DOHH2 (cell line): ENCODE measurements at regions not wholly inside any gene's neighbourhood (a gene's known extent, or its start where the extent isn't known, plus 50 kb on each side); places are given as distances from the start of the nearest gene placed in this dataset.
A peak's percentile ranks its signal among the peaks of the same experiment; 100 is the strongest.

Experiments used
- EZH2phosphoT487 ChIP-seq: fragments of 200-600 bp; sonication (generic); IDR thresholded peaks from 2 replicates; pipeline ENCODE4 v1.6.1; 2017; ENCODE audit warnings: borderline replicate concordance, mild to moderate bottlenecking, antibody characterized with exemption, low read length, moderate library complexity, mixed read lengths
- TF ChIP-seq, protein P1 (sequence below): fragments of 200-600 bp; sonication (generic); IDR thresholded peaks from one replicate; pipeline ENCODE4 v1.5.1; 2014; ENCODE audit warnings: antibody characterized with exemption, mild to moderate bottlenecking, low read depth, low read length; ENCODE audit not compliant: poor library complexity, severe bottlenecking

DNA sequence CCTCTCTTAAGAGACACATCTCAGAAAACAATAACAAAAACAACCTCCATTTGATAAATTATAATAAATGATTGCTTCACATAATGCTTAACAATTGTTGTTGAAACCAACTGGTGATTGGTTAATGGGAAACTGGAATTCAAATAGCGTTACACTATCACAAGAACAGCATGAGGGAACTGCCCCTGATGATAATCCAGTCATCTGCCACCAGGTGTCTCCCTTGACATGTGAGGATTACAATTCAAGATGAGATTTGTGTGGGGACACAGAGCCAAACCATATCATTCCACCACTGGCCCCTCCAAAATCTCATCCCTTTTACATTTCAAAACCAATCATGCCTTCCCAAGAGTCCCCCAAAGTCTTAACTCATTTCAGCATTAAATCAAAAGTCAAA lies 375.9 kb downstream of the BMPER start:
- TF ChIP-seq, protein P1, sequence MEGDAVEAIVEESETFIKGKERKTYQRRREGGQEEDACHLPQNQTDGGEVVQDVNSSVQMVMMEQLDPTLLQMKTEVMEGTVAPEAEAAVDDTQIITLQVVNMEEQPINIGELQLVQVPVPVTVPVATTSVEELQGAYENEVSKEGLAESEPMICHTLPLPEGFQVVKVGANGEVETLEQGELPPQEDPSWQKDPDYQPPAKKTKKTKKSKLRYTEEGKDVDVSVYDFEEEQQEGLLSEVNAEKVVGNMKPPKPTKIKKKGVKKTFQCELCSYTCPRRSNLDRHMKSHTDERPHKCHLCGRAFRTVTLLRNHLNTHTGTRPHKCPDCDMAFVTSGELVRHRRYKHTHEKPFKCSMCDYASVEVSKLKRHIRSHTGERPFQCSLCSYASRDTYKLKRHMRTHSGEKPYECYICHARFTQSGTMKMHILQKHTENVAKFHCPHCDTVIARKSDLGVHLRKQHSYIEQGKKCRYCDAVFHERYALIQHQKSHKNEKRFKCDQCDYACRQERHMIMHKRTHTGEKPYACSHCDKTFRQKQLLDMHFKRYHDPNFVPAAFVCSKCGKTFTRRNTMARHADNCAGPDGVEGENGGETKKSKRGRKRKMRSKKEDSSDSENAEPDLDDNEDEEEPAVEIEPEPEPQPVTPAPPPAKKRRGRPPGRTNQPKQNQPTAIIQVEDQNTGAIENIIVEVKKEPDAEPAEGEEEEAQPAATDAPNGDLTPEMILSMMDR: peak; percentile 39
- no peak for TF ChIP-seq EZH2phosphoT487
